HUES6 (cell line): ENCODE measurements at regions not wholly inside any gene's neighbourhood (a gene's known extent, or its start where the extent isn't known, plus 50 kb on each side); places are given as distances from the start of the nearest gene placed in this dataset.

ENCODE experiments used
- H3K27ac ChIP-seq: 2 replicates; pipeline ENCODE4 v1.7.0; 2013; ENCODE audit warnings: low read depth, mild to moderate bottlenecking, low read length, inconsistent platforms
- H3K27me3 ChIP-seq: 2 replicates; pipeline ENCODE4 v1.6.1; 2013; ENCODE audit warnings: low read length; ENCODE audit not compliant: control insufficient read depth, insufficient read depth
- H3K36me3 ChIP-seq: 2 replicates; pipeline ENCODE4 v1.6.1; 2013; ENCODE audit warnings: low read length; ENCODE audit not compliant: control insufficient read depth, insufficient read depth
- H3K4me1 ChIP-seq: 2 replicates; pipeline ENCODE4 v1.6.1; 2013; ENCODE audit warnings: low read length; ENCODE audit not compliant: control insufficient read depth, insufficient read depth
- H3K4me3 ChIP-seq: 2 replicates; pipeline ENCODE4 v1.5.1; 2013; ENCODE audit warnings: low read depth, low read length
- H3K9ac ChIP-seq: one replicate; pipeline ENCODE4 v1.6.1; 2013; ENCODE audit warnings: mild to moderate bottlenecking, low read length
- H3K9me3 ChIP-seq: 2 replicates; pipeline ENCODE4 v1.6.1; 2013; ENCODE audit warnings: low read depth, low read length; ENCODE audit not compliant: control insufficient read depth, insufficient read depth

- Histone ChIP-seq H3K9me3 (no peaks in the 10 kb centered on the region), H3K9ac (no peak overlapping the region), H3K27ac (no peak overlapping the region), H3K36me3 (no peaks in the 10 kb centered on the region), H3K4me1 (no peaks in the 10 kb centered on the region), H3K4me3 (no peak overlapping the region), H3K27me3 (0 out of 2 replicates have a peak, but pooled peaks cover 2% of the 10 kb centered on the region)
These were observed 182.8 kb upstream of the FOXQ1 start for GRCh38 chr6:1129131-1129530.

- no peaks in the 10 kb centered on the region for H3K36me3 ChIP-seq
- H3K4me3 ChIP-seq, result no peak overlapping the region
- no peaks in the 10 kb centered on the region for H3K4me1 ChIP-seq
- H3K9me3 ChIP-seq, result no peaks in the 10 kb centered on the region
- H3K27me3 ChIP-seq, result 0 out of 2 replicates have a peak, but pooled peaks cover 2% of the 10 kb centered on the region
- no peak overlapping the region for H3K27ac ChIP-seq
- H3K9ac ChIP-seq, result no peak overlapping the region
These were observed 184.2 kb upstream of the FOXQ1 start for GRCh38 chr6:1127597-1128288.

- H3K27ac ChIP-seq, result no peak overlapping the region
These were observed 184.8 kb upstream of the FOXQ1 start for GRCh38 chr6:1127129-1127528.

GRCh38 chr6:1126036-1126435, 185.9 kb upstream of the FOXQ1 start:
- no peaks in the 10 kb centered on the region for H3K36me3 ChIP-seq
- no peaks in the 10 kb centered on the region for H3K9me3 ChIP-seq
- no peak overlapping the region for H3K4me3 ChIP-seq
- no peak overlapping the region for H3K9ac ChIP-seq
- no peaks in the 10 kb centered on the region for H3K4me1 ChIP-seq
- no peaks in the 10 kb centered on the region for H3K27me3 ChIP-seq
- H3K27ac ChIP-seq, result no peak overlapping the region

More at GRCh38 chr6:1127129-1127528, 184.8 kb upstream of the FOXQ1 start:
- H3K9ac ChIP-seq, result no peak overlapping the region
- 0 out of 2 replicates have a peak, but pooled peaks cover 2% of the 10 kb centered on the region for H3K27me3 ChIP-seq
- H3K9me3 ChIP-seq, result no peaks in the 10 kb centered on the region
- no peaks in the 10 kb centered on the region for H3K4me1 ChIP-seq
- H3K36me3 ChIP-seq, result no peaks in the 10 kb centered on the region
- no peak overlapping the region for H3K4me3 ChIP-seq

GRCh38 chr6:1125297-1125696, 186.6 kb upstream of the FOXQ1 start:
- Histone ChIP-seq H3K27ac (no peak overlapping the region), H3K9me3 (no peaks in the 10 kb centered on the region), H3K27me3 (no peaks in the 10 kb centered on the region), H3K4me3 (no peak overlapping the region), H3K4me1 (no peaks in the 10 kb centered on the region), H3K36me3 (no peaks in the 10 kb centered on the region), H3K9ac (no peak overlapping the region)

- Histone ChIP-seq H3K36me3 (no peaks in the 10 kb centered on the region), H3K4me1 (no peaks in the 10 kb centered on the region), H3K27me3 (no peaks in the 10 kb centered on the region), H3K9ac (no peak overlapping the region), H3K9me3 (no peaks in the 10 kb centered on the region), H3K27ac (no peak overlapping the region), H3K4me3 (no peak overlapping the region)
These were observed 187.0 kb upstream of the FOXQ1 start for GRCh38 chr6:1124885-1125284.

GRCh38 chr6:1123386-1124375, 188.2 kb upstream of the FOXQ1 start:
- H3K36me3 ChIP-seq, result no peaks in the 10 kb centered on the region
- no peaks in the 10 kb centered on the region for H3K27me3 ChIP-seq
- no peak overlapping the region for H3K4me3 ChIP-seq
- no peak overlapping the region for H3K27ac ChIP-seq
- no peak overlapping the region for H3K9ac ChIP-seq
- H3K9me3 ChIP-seq, result no peaks in the 10 kb centered on the region
- H3K4me1 ChIP-seq, result no peaks in the 10 kb centered on the region; the same call in 1 of the 2 replicates

- H3K9me3 ChIP-seq, result no peaks in the 10 kb centered on the region
- H3K36me3 ChIP-seq, result no peaks in the 10 kb centered on the region
- H3K4me1 ChIP-seq, result no peaks in the 10 kb centered on the region; the same call in 1 of the 2 replicates
- no peaks in the 10 kb centered on the region for H3K27me3 ChIP-seq
- H3K9ac ChIP-seq, result no peak overlapping the region
- H3K27ac ChIP-seq, result no peak overlapping the region
- no peak overlapping the region for H3K4me3 ChIP-seq
These were observed 189.8 kb upstream of the FOXQ1 start for GRCh38 chr6:1122083-1122482.

- Histone ChIP-seq H3K4me3 (no peak overlapping the region), H3K9me3 (no peaks in the 10 kb centered on the region), H3K27ac (no peak overlapping the region), H3K4me1 (no peaks in the 10 kb centered on the region; the same call in 1 of the 2 replicates), H3K36me3 (no peaks in the 10 kb centered on the region), H3K9ac (no peak overlapping the region), H3K27me3 (no peaks in the 10 kb centered on the region; the same call in 1 of the 2 replicates)
These were observed 193.6 kb upstream of the FOXQ1 start for GRCh38 chr6:1118287-1118647.

GRCh38 chr6:1117530-1118286, 194.2 kb upstream of the FOXQ1 start:
- H3K9me3 ChIP-seq, result no peaks in the 10 kb centered on the region
- no peak overlapping the region for H3K4me3 ChIP-seq
- no peaks in the 10 kb centered on the region; the same call in 1 of the 2 replicates for H3K4me1 ChIP-seq
- no peak overlapping the region for H3K27ac ChIP-seq
- no peaks in the 10 kb centered on the region for H3K36me3 ChIP-seq
- no peak overlapping the region for H3K9ac ChIP-seq
- no peaks in the 10 kb centered on the region; the same call in 1 of the 2 replicates for H3K27me3 ChIP-seq
